ENCODE measurements at regions not wholly inside any gene's neighbourhood (a gene's known extent, or its start where the extent isn't known, plus 50 kb on each side); places are given as distances from the start of the nearest gene placed in this dataset.

GRCh38 chr10:128178302-128178958, 52.2 kb upstream of the MKI67 start:
- TF ChIP-seq CTCF (IDR thresholded peaks at IDR 0.05; ENCODE audit: insufficient read depth, low read depth, low read length, missing control alignments) = peak; percentile 60

DNA sequence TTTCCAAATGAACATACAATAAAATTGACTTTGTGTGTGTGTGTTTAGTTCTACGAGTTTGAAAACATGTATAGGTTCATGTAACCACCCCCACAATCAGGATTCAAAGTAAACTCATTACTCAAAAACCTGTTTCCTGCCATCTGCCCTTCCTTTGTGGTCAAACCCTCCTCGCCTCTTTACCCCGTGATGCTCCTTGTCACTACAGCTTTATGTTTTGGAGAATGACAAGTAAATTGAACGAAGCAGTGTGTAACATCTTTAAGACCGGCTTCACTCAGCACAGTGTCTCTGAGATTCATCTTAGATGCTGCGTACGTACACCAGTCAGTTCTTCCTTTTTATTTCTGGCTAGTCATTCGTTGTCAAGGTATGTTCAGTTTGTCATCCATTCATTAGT, 54.6 kb upstream of the MKI67 start:
- H3K4me3 ChIP-seq (ENCODE audit: low read depth, low read length) = no peak overlapping the region
- DNase-seq (ENCODE audit: low read depth) = no peak
- TF ChIP-seq CTCF (IDR thresholded peaks at IDR 0.05; ENCODE audit: insufficient read depth, low read depth, low read length, missing control alignments) = no peak

More at GRCh38 chr10:128178302-128178958, 52.2 kb upstream of the MKI67 start:
- peak; percentile 53 for DNase-seq (ENCODE audit: low read depth)
- no peak overlapping the region for H3K4me3 ChIP-seq (ENCODE audit: low read depth, low read length)

- DNase-seq (ENCODE audit: low read depth) = no peak
- no peak for TF ChIP-seq CTCF (IDR thresholded peaks at IDR 0.05; ENCODE audit: insufficient read depth, low read depth, low read length, missing control alignments)
- no peak overlapping the region for H3K4me3 ChIP-seq (ENCODE audit: low read depth, low read length)
These were observed 59.4 kb upstream of the MKI67 start for GRCh38 chr10:128185627-128186026.

GRCh38 chr10:128186959-128187787, 61.0 kb upstream of the MKI67 start:
- TF ChIP-seq CTCF (IDR thresholded peaks at IDR 0.05; ENCODE audit: insufficient read depth, low read depth, low read length, missing control alignments) = no peak
- no peak for DNase-seq (ENCODE audit: low read depth)
- H3K4me3 ChIP-seq (ENCODE audit: low read depth, low read length) = no peak overlapping the region

GRCh38 chr10:128187788-128188185, 61.6 kb upstream of the MKI67 start:
- no peak for TF ChIP-seq CTCF (IDR thresholded peaks at IDR 0.05; ENCODE audit: insufficient read depth, low read depth, low read length, missing control alignments)
- no peak overlapping the region for H3K4me3 ChIP-seq (ENCODE audit: low read depth, low read length)
- no peak for DNase-seq (ENCODE audit: low read depth)

DNA sequence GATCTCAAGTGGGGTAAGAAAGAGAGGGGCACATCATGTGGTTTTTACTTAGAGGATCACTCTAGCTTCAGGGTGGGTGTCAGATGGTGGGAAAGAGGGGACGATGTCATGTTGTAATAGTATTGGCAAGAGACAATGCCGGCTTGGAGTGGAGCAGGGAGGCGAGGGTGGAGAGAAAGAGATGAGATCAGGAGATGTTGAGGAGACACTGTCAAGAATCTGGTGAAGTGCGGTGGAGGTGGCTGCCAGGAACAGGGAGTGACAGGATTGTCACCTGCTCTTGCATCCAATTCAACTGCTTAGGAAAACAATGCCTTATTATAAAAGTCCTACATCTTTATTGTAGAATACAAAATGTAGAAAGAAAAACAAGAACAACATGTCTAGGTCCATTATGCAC, 63.0 kb upstream of the MKI67 start:
- no peak for TF ChIP-seq CTCF (IDR thresholded peaks at IDR 0.05; ENCODE audit: insufficient read depth, low read depth, low read length, missing control alignments)
- DNase-seq (ENCODE audit: low read depth) = no peak
- H3K4me3 ChIP-seq (ENCODE audit: low read depth, low read length) = no peak overlapping the region

Measured in GM12865 (cell line).